IPS-15b (cell line): ENCODE measurements at regions not wholly inside any gene's neighbourhood (a gene's known extent, or its start where the extent isn't known, plus 50 kb on each side); places are given as distances from the start of the nearest gene placed in this dataset.

Source experiments
- H3K27me3 ChIP-seq: one replicate; pipeline ENCODE4 v1.6.1; 2013; ENCODE audit warnings: low read length; ENCODE audit not compliant: control insufficient read depth, insufficient read depth
- H3K36me3 ChIP-seq: one replicate; pipeline ENCODE4 v1.6.1; 2013; ENCODE audit warnings: low read length; ENCODE audit not compliant: control insufficient read depth, insufficient read depth
- H3K4me1 ChIP-seq: one replicate; pipeline ENCODE4 v1.6.1; 2013; ENCODE audit warnings: mild to moderate bottlenecking, low read length; ENCODE audit not compliant: control insufficient read depth, insufficient read depth
- H3K4me3 ChIP-seq: one replicate; pipeline ENCODE4 v1.5.1; 2013; ENCODE audit warnings: low read depth, low read length
- H3K9ac ChIP-seq: one replicate; pipeline ENCODE4 v1.6.1; 2013; ENCODE audit warnings: low read depth, mild to moderate bottlenecking, low read length
- H3K9me3 ChIP-seq: one replicate; pipeline ENCODE4 v1.6.1; 2013; ENCODE audit warnings: mild to moderate bottlenecking, low read length; ENCODE audit not compliant: control insufficient read depth, insufficient read depth

DNA sequence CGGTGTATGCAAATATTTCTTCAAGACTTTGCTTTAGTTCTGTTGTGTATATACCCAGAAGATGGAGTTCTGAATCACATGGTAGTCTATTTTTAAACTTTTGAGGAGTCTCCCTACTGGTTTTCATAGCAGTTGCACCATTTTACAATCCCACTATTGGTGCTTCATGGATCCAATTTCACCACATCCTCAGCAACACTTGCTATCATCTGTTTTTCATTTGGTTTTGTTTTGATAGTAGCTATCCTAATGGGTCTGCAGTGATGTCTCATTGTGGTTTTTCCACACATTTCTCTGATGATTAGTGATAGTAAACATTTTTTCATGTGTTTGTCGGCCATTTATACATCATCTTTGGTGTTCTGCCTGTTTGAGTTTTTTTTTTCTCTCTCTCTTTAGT lies 1339.3 kb downstream of the EFNA5 start:
- Histone ChIP-seq H3K4me3 (no peak overlapping the region), H3K27me3 (no peaks in the 10 kb centered on the region), H3K4me1 (no peaks in the 10 kb centered on the region), H3K9ac (no peak overlapping the region), H3K9me3 (no peaks in the 10 kb centered on the region), H3K36me3 (no peaks in the 10 kb centered on the region)

DNA sequence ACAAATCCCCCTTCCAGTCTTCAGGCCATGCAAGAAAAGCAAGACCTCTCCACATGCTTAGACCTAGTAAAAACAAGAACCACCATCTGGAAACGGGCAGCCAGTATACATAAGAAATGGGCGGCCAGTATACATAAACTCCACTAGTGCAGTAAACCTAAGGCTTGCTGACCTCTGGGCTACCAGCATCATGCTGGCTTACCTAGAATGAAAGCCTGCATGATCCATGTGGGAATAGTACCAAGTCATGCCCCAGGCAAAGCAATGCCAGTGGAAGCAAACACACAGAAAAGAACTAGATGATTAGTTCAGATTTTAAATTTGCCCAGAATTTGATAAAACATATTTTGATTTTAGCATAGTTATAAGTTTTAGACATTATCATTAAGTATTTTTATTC lies 1346.4 kb downstream of the EFNA5 start:
- Histone ChIP-seq H3K9me3 (no peaks in the 10 kb centered on the region), H3K4me1 (no peaks in the 10 kb centered on the region), H3K9ac (no peak overlapping the region), H3K27me3 (no peaks in the 10 kb centered on the region), H3K36me3 (no peaks in the 10 kb centered on the region), H3K4me3 (no peak overlapping the region)

DNA sequence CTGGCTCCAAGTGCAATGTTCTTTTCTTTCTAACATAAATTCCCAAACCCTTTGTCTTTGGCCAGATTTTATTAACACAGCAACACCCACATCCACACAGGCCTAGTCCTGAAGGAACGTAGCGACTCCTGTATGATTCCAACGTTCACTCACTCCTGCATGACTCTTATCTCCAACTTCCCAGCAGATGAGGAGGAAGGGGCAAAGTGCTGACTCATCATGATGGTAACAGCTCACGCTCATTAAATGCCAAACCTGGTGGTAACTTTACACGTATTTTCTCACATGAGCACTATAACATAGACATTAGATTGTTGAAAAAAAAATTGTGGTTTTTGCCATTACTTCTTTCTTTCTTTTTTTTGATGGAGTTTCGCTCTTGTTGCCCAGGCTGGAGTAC lies 1349.5 kb downstream of the EFNA5 start:
- Histone ChIP-seq H3K36me3 (no peaks in the 10 kb centered on the region), H3K9me3 (no peaks in the 10 kb centered on the region), H3K4me1 (no peaks in the 10 kb centered on the region), H3K9ac (no peak overlapping the region), H3K27me3 (no peaks in the 10 kb centered on the region), H3K4me3 (no peak overlapping the region)

- Histone ChIP-seq H3K36me3 (no peaks in the 10 kb centered on the region), H3K4me1 (no peaks in the 10 kb centered on the region), H3K27me3 (no peaks in the 10 kb centered on the region), H3K9me3 (no peaks in the 10 kb centered on the region), H3K4me3 (no peak overlapping the region), H3K9ac (no peak overlapping the region)
These were observed 1356.4 kb downstream of the EFNA5 start for GRCh38 chr5:106314221-106314824.

- no peaks in the 10 kb centered on the region for H3K36me3 ChIP-seq
- no peak overlapping the region for H3K9ac ChIP-seq
- H3K9me3 ChIP-seq, result no peaks in the 10 kb centered on the region
- H3K4me3 ChIP-seq, result no peak overlapping the region
- H3K27me3 ChIP-seq, result no peaks in the 10 kb centered on the region
- no peaks in the 10 kb centered on the region for H3K4me1 ChIP-seq
These were observed 1358.4 kb downstream of the EFNA5 start for GRCh38 chr5:106312360-106312759.

DNA sequence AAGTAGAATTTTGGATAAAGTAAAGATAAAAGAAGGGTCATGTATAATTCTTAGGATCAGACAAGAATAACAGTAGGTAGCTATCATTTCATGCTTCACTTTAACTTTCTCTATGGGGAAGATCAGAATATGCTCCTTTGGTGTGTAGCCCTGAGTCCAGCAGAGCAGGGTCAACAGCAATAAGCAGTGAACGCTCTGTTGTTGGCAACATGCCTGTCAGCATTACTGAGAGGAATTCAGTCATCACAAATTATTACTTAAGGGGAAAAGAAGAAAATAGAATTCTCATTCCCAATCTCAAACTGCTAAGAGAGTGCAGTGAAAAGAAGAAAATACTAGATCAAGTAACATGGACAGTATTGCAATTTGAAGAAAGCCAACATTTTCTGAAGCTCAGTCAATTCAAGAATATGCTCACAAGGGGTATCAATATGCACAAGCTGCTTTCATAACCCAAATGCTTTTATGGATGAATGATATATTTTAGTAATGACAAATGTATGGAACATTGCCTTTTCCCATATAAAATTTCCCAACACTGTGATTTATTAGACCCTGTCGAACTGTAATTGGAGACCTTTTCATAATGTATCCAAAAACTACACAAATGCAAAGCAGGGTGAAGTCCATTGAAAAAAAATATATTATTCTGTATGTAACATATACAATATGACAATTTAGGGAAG lies 1359.4 kb downstream of the EFNA5 start:
- no peaks in the 10 kb centered on the region for H3K9me3 ChIP-seq
- H3K4me1 ChIP-seq, result peaks cover 4% of the 10 kb centered on the region
- no peak overlapping the region for H3K4me3 ChIP-seq
- no peaks in the 10 kb centered on the region for H3K36me3 ChIP-seq
- no peak overlapping the region for H3K9ac ChIP-seq
- H3K27me3 ChIP-seq, result no peaks in the 10 kb centered on the region

- H3K4me1 ChIP-seq, result peaks cover 6% of the 10 kb centered on the region
- no peak overlapping the region for H3K4me3 ChIP-seq
- no peaks in the 10 kb centered on the region for H3K36me3 ChIP-seq
- H3K9ac ChIP-seq, result no peak overlapping the region
- no peaks in the 10 kb centered on the region for H3K9me3 ChIP-seq
- H3K27me3 ChIP-seq, result no peaks in the 10 kb centered on the region
These were observed 1363.5 kb downstream of the EFNA5 start for GRCh38 chr5:106307265-106307664.

- no peaks in the 10 kb centered on the region for H3K9me3 ChIP-seq
- no peak overlapping the region for H3K4me3 ChIP-seq
- no peaks in the 10 kb centered on the region for H3K36me3 ChIP-seq
- peaks cover 6% of the 10 kb centered on the region for H3K4me1 ChIP-seq
- no peaks in the 10 kb centered on the region for H3K27me3 ChIP-seq
- H3K9ac ChIP-seq, result no peak overlapping the region
These were observed 1364.3 kb downstream of the EFNA5 start for GRCh38 chr5:106306313-106307028.

GRCh38 chr5:106303911-106304310 lies 1366.8 kb downstream of the EFNA5 start:
- Histone ChIP-seq H3K36me3 (no peaks in the 10 kb centered on the region), H3K4me1 (peaks cover 6% of the 10 kb centered on the region), H3K9ac (no peak overlapping the region), H3K4me3 (no peak overlapping the region), H3K9me3 (no peaks in the 10 kb centered on the region), H3K27me3 (no peaks in the 10 kb centered on the region)

DNA sequence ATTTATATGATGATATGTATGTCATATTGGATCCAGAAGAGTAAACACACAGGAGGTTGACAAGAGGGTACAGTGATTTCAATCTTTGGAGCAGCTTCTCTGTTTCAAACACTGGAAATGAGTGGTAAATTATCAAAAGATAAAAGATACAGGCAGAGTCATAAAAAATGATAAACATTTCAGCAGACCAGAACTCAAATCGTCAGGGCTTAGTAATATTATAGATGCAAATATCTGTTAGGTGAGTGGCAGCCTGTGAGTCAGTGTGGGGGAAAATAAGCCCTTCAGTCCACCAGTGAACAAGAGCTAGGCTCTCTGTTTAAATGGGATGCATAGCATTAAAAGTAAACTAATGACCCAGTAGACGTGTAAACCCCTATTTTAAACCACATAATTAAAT lies 1378.1 kb downstream of the EFNA5 start:
- no peak overlapping the region for H3K4me3 ChIP-seq
- H3K27me3 ChIP-seq, result no peaks in the 10 kb centered on the region
- H3K9me3 ChIP-seq, result no peaks in the 10 kb centered on the region
- H3K9ac ChIP-seq, result no peak overlapping the region
- H3K36me3 ChIP-seq, result no peaks in the 10 kb centered on the region
- no peaks in the 10 kb centered on the region for H3K4me1 ChIP-seq

GRCh38 chr5:106290841-106291240 lies 1379.9 kb downstream of the EFNA5 start:
- no peak overlapping the region for H3K9ac ChIP-seq
- no peaks in the 10 kb centered on the region for H3K4me1 ChIP-seq
- H3K4me3 ChIP-seq, result no peak overlapping the region
- H3K27me3 ChIP-seq, result no peaks in the 10 kb centered on the region
- no peaks in the 10 kb centered on the region for H3K36me3 ChIP-seq
- H3K9me3 ChIP-seq, result no peaks in the 10 kb centered on the region

DNA sequence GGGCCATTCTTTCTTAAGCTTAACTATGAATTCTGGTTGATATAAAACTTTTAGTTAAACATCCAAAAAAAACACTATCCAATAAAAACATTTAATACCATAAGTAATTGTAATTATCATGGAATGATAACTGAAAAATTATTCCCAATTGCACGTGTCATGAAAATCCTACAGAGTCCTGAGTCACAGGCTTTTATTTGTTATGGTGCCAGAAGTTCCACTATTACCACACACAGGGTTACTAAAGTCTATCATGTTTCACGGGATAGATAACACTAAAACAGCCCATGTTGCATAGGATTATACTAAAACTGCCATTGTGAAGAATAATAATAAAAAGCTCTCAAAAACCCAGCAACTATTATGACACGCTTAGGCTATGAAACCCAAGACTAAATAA lies 1381.8 kb downstream of the EFNA5 start:
- no peaks in the 10 kb centered on the region for H3K36me3 ChIP-seq
- H3K9ac ChIP-seq, result no peak overlapping the region
- H3K27me3 ChIP-seq, result no peaks in the 10 kb centered on the region
- H3K4me1 ChIP-seq, result no peaks in the 10 kb centered on the region
- H3K4me3 ChIP-seq, result no peak overlapping the region
- no peaks in the 10 kb centered on the region for H3K9me3 ChIP-seq
